ENCODE measurements at regions not wholly inside any gene's neighbourhood (a gene's known extent, or its start where the extent isn't known, plus 50 kb on each side); places are given as distances from the start of the nearest gene placed in this dataset.

- Histone ChIP-seq H3K4me1 (ENCODE audit: control insufficient read depth, insufficient read depth, low read length) (no peaks in the 10 kb centered on the region), H3K36me3 (ENCODE audit: control insufficient read depth, insufficient read depth, low read length) (no peaks in the 10 kb centered on the region), H3K27me3 (ENCODE audit: control insufficient read depth, insufficient read depth, low read length) (no peaks in the 10 kb centered on the region), H3K4me3 (ENCODE audit: low read depth, low read length) (no peak overlapping the region), H3K9ac (ENCODE audit: low read depth, low read length) (no peak overlapping the region), H3K27ac (ENCODE audit: low read depth, low read length) (no peak overlapping the region), H3K9me3 (ENCODE audit: control insufficient read depth, insufficient read depth, low read length) (0 out of 2 replicates have a peak, but pooled peaks cover 3% of the 10 kb centered on the region)
Observed at GRCh38 chr11:11155962-11156815, 196.9 kb downstream of the CSNK2A3 start.

- no peaks in the 10 kb centered on the region for H3K9me3 ChIP-seq (ENCODE audit: control insufficient read depth, insufficient read depth, low read length)
- H3K36me3 ChIP-seq (ENCODE audit: control insufficient read depth, insufficient read depth, low read length): no peaks in the 10 kb centered on the region
- H3K27ac ChIP-seq (ENCODE audit: low read depth, low read length): no peak overlapping the region
- no peak overlapping the region for H3K9ac ChIP-seq (ENCODE audit: low read depth, low read length)
- no peaks in the 10 kb centered on the region for H3K27me3 ChIP-seq (ENCODE audit: control insufficient read depth, insufficient read depth, low read length)
- H3K4me1 ChIP-seq (ENCODE audit: control insufficient read depth, insufficient read depth, low read length): peaks cover 7% of the 10 kb centered on the region; the same call in 1 of the 2 replicates
- H3K4me3 ChIP-seq (ENCODE audit: low read depth, low read length): no peak overlapping the region
Observed at GRCh38 chr11:11152877-11153276, 200.2 kb downstream of the CSNK2A3 start.

GRCh38 chr11:11149671-11150459, 203.2 kb downstream of the CSNK2A3 start:
- no peaks in the 10 kb centered on the region for H3K36me3 ChIP-seq (ENCODE audit: control insufficient read depth, insufficient read depth, low read length)
- H3K27me3 ChIP-seq (ENCODE audit: control insufficient read depth, insufficient read depth, low read length): no peaks in the 10 kb centered on the region
- peaks cover 7% of the 10 kb centered on the region; the same call in 1 of the 2 replicates for H3K4me1 ChIP-seq (ENCODE audit: control insufficient read depth, insufficient read depth, low read length)
- H3K9ac ChIP-seq (ENCODE audit: low read depth, low read length): no peak overlapping the region
- H3K27ac ChIP-seq (ENCODE audit: low read depth, low read length): no peak overlapping the region
- no peaks in the 10 kb centered on the region for H3K9me3 ChIP-seq (ENCODE audit: control insufficient read depth, insufficient read depth, low read length)
- no peak overlapping the region for H3K4me3 ChIP-seq (ENCODE audit: low read depth, low read length)

GRCh38 chr11:11148596-11148995, 204.5 kb downstream of the CSNK2A3 start:
- Histone ChIP-seq H3K4me3 (ENCODE audit: low read depth, low read length) (no peak overlapping the region), H3K27me3 (ENCODE audit: control insufficient read depth, insufficient read depth, low read length) (no peaks in the 10 kb centered on the region), H3K4me1 (ENCODE audit: control insufficient read depth, insufficient read depth, low read length) (peaks cover 7% of the 10 kb centered on the region; the same call in 1 of the 2 replicates), H3K9ac (ENCODE audit: low read depth, low read length) (no peak overlapping the region), H3K9me3 (ENCODE audit: control insufficient read depth, insufficient read depth, low read length) (no peaks in the 10 kb centered on the region), H3K36me3 (ENCODE audit: control insufficient read depth, insufficient read depth, low read length) (no peaks in the 10 kb centered on the region), H3K27ac (ENCODE audit: low read depth, low read length) (peak overlapping the region; percentile 56)

GRCh38 chr11:11148104-11148509, 204.9 kb downstream of the CSNK2A3 start:
- Histone ChIP-seq H3K4me1 (ENCODE audit: control insufficient read depth, insufficient read depth, low read length) (peaks cover 7% of the 10 kb centered on the region; the same call in 1 of the 2 replicates), H3K27ac (ENCODE audit: low read depth, low read length) (peak overlapping the region; percentile 56), H3K4me3 (ENCODE audit: low read depth, low read length) (no peak overlapping the region), H3K27me3 (ENCODE audit: control insufficient read depth, insufficient read depth, low read length) (no peaks in the 10 kb centered on the region), H3K9me3 (ENCODE audit: control insufficient read depth, insufficient read depth, low read length) (no peaks in the 10 kb centered on the region), H3K36me3 (ENCODE audit: control insufficient read depth, insufficient read depth, low read length) (no peaks in the 10 kb centered on the region), H3K9ac (ENCODE audit: low read depth, low read length) (no peak overlapping the region)

GRCh38 chr11:11146830-11147229, 206.2 kb downstream of the CSNK2A3 start:
- peaks cover 7% of the 10 kb centered on the region; the same call in 1 of the 2 replicates for H3K4me1 ChIP-seq (ENCODE audit: control insufficient read depth, insufficient read depth, low read length)
- H3K9ac ChIP-seq (ENCODE audit: low read depth, low read length): no peak overlapping the region
- no peak overlapping the region for H3K4me3 ChIP-seq (ENCODE audit: low read depth, low read length)
- no peak overlapping the region for H3K27ac ChIP-seq (ENCODE audit: low read depth, low read length)
- H3K27me3 ChIP-seq (ENCODE audit: control insufficient read depth, insufficient read depth, low read length): no peaks in the 10 kb centered on the region
- H3K9me3 ChIP-seq (ENCODE audit: control insufficient read depth, insufficient read depth, low read length): no peaks in the 10 kb centered on the region
- no peaks in the 10 kb centered on the region for H3K36me3 ChIP-seq (ENCODE audit: control insufficient read depth, insufficient read depth, low read length)

GRCh38 chr11:11143849-11144248, 209.2 kb downstream of the CSNK2A3 start:
- Histone ChIP-seq H3K27me3 (ENCODE audit: control insufficient read depth, insufficient read depth, low read length) (no peaks in the 10 kb centered on the region), H3K36me3 (ENCODE audit: control insufficient read depth, insufficient read depth, low read length) (no peaks in the 10 kb centered on the region), H3K4me1 (ENCODE audit: control insufficient read depth, insufficient read depth, low read length) (peaks cover 7% of the 10 kb centered on the region; the same call in 1 of the 2 replicates), H3K9me3 (ENCODE audit: control insufficient read depth, insufficient read depth, low read length) (no peaks in the 10 kb centered on the region), H3K9ac (ENCODE audit: low read depth, low read length) (no peak overlapping the region), H3K27ac (ENCODE audit: low read depth, low read length) (no peak overlapping the region), H3K4me3 (ENCODE audit: low read depth, low read length) (no peak overlapping the region)

GRCh38 chr11:11142430-11142829, 210.6 kb downstream of the CSNK2A3 start:
- H3K36me3 ChIP-seq (ENCODE audit: control insufficient read depth, insufficient read depth, low read length): no peaks in the 10 kb centered on the region
- H3K4me3 ChIP-seq (ENCODE audit: low read depth, low read length): no peak overlapping the region
- no peak overlapping the region for H3K9ac ChIP-seq (ENCODE audit: low read depth, low read length)
- no peaks in the 10 kb centered on the region for H3K4me1 ChIP-seq (ENCODE audit: control insufficient read depth, insufficient read depth, low read length)
- H3K9me3 ChIP-seq (ENCODE audit: control insufficient read depth, insufficient read depth, low read length): no peaks in the 10 kb centered on the region
- H3K27ac ChIP-seq (ENCODE audit: low read depth, low read length): no peak overlapping the region
- no peaks in the 10 kb centered on the region for H3K27me3 ChIP-seq (ENCODE audit: control insufficient read depth, insufficient read depth, low read length)

GRCh38 chr11:11141065-11141464, 212.0 kb downstream of the CSNK2A3 start:
- Histone ChIP-seq H3K4me3 (ENCODE audit: low read depth, low read length) (no peak overlapping the region), H3K9me3 (ENCODE audit: control insufficient read depth, insufficient read depth, low read length) (no peaks in the 10 kb centered on the region)

GRCh38 chr11:11140510-11140909, 212.5 kb downstream of the CSNK2A3 start:
- H3K9me3 ChIP-seq (ENCODE audit: control insufficient read depth, insufficient read depth, low read length): no peaks in the 10 kb centered on the region
- H3K9ac ChIP-seq (ENCODE audit: low read depth, low read length): no peak overlapping the region
- peaks cover 3% of the 10 kb centered on the region; the same call in 1 of the 2 replicates for H3K4me1 ChIP-seq (ENCODE audit: control insufficient read depth, insufficient read depth, low read length)
- H3K4me3 ChIP-seq (ENCODE audit: low read depth, low read length): no peak overlapping the region
- H3K27ac ChIP-seq (ENCODE audit: low read depth, low read length): no peak overlapping the region
- no peaks in the 10 kb centered on the region for H3K36me3 ChIP-seq (ENCODE audit: control insufficient read depth, insufficient read depth, low read length)
- no peaks in the 10 kb centered on the region for H3K27me3 ChIP-seq (ENCODE audit: control insufficient read depth, insufficient read depth, low read length)

More at GRCh38 chr11:11141065-11141464, 212.0 kb downstream of the CSNK2A3 start:
- no peaks in the 10 kb centered on the region for H3K27me3 ChIP-seq (ENCODE audit: control insufficient read depth, insufficient read depth, low read length)
- no peak overlapping the region for H3K9ac ChIP-seq (ENCODE audit: low read depth, low read length)
- H3K36me3 ChIP-seq (ENCODE audit: control insufficient read depth, insufficient read depth, low read length): no peaks in the 10 kb centered on the region
- no peak overlapping the region for H3K27ac ChIP-seq (ENCODE audit: low read depth, low read length)
- peaks cover 3% of the 10 kb centered on the region; the same call in 1 of the 2 replicates for H3K4me1 ChIP-seq (ENCODE audit: control insufficient read depth, insufficient read depth, low read length)

- Histone ChIP-seq H3K27ac (ENCODE audit: low read depth, low read length) (no peak overlapping the region), H3K9me3 (ENCODE audit: control insufficient read depth, insufficient read depth, low read length) (no peaks in the 10 kb centered on the region), H3K4me1 (ENCODE audit: control insufficient read depth, insufficient read depth, low read length) (peaks cover 3% of the 10 kb centered on the region; the same call in 1 of the 2 replicates), H3K27me3 (ENCODE audit: control insufficient read depth, insufficient read depth, low read length) (no peaks in the 10 kb centered on the region), H3K4me3 (ENCODE audit: low read depth, low read length) (no peak overlapping the region), H3K9ac (ENCODE audit: low read depth, low read length) (no peak overlapping the region), H3K36me3 (ENCODE audit: control insufficient read depth, insufficient read depth, low read length) (no peaks in the 10 kb centered on the region)
Observed at GRCh38 chr11:11137339-11137738, 215.7 kb downstream of the CSNK2A3 start.
